OCI-LY7 (cell line): ENCODE measurements at regions not wholly inside any gene's neighbourhood (a gene's known extent, or its start where the extent isn't known, plus 50 kb on each side); places are given as distances from the start of the nearest gene placed in this dataset.

Experiments
- BruUV-seq: library from RNA; stranded (reverse); fragments of 400-500 nt; replicated peaks from 2 replicates; lab custom pipeline; 2021; lab: Mats Ljungman, UMichigan
- CTCF ChIA-PET: fragments of 300-600 bp; sonication (Branson Sonifier 250); formaldehyde crosslinking; loops from one replicate; lab custom pipeline; 2022; ENCODE audit warnings: antibody characterized with exemption; ENCODE audit not compliant: unreplicated experiment; lab: Charles Lee
- POLR2A ChIA-PET: fragments of 300-600 bp; sonication (Branson Sonifier 250); formaldehyde crosslinking; loops from one replicate; lab custom pipeline; 2022; ENCODE audit warnings: antibody characterized with exemption; lab: Charles Lee
- DNase-seq: peaks from one replicate; pipeline ENCODE4 v3.0.0-alpha.2; 2015; ENCODE audit warnings: low spot score
- H2AFZ ChIP-seq: fragments of 200-600 bp; sonication (generic), shearing (Covaris generic); 2 replicates; pipeline ENCODE4 v1.6.1; 2014; ENCODE audit warnings: mild to moderate bottlenecking, antibody characterized with exemption, low read length, moderate library complexity
- H3K27ac ChIP-seq: fragments of 200-600 bp; sonication (generic); 2 replicates; pipeline ENCODE4 v1.5.1; 2014; ENCODE audit warnings: mixed run types, low read depth, mild to moderate bottlenecking, moderate library complexity, low read length, inconsistent platforms; ENCODE audit not compliant: poor library complexity, severe bottlenecking
- H3K36me3 ChIP-seq: fragments of 200-600 bp; sonication (generic); 2 replicates; pipeline ENCODE4 v1.6.1; 2014; ENCODE audit warnings: mild to moderate bottlenecking, antibody characterized with exemption, low read length, moderate library complexity, mixed read lengths; ENCODE audit not compliant: insufficient read depth
- H3K4me1 ChIP-seq: fragments of 200-600 bp; sonication (generic); 2 replicates; pipeline ENCODE4 v1.5.1; 2014; ENCODE audit warnings: mild to moderate bottlenecking, low read length; ENCODE audit not compliant: insufficient read depth, poor library complexity, severe bottlenecking
- H3K4me2 ChIP-seq: fragments of 200-600 bp; sonication (generic); 2 replicates; pipeline ENCODE4 v1.6.1; 2014; ENCODE audit warnings: mild to moderate bottlenecking, low read length
- H3K4me3 ChIP-seq: fragments of 200-600 bp; sonication (generic); 2 replicates; pipeline ENCODE4 v1.5.1; 2014; ENCODE audit warnings: mild to moderate bottlenecking, low read depth, low read length; ENCODE audit not compliant: poor library complexity, severe bottlenecking
- H3K79me2 ChIP-seq: fragments of 200-600 bp; sonication (generic); 2 replicates; pipeline ENCODE4 v1.6.1; 2016; ENCODE audit warnings: low read depth, mild to moderate bottlenecking, low read length, moderate library complexity, mixed read lengths; ENCODE audit not compliant: insufficient read depth
- H3K9me2 ChIP-seq: fragments of 200-600 bp; sonication (generic); 2 replicates; pipeline ENCODE4 v1.6.1; 2016; ENCODE audit warnings: mild to moderate bottlenecking, low read length, mixed read lengths; ENCODE audit not compliant: insufficient read depth
- H3K9me3 ChIP-seq: fragments of 200-600 bp; sonication (generic); 2 replicates; pipeline ENCODE4 v1.6.1; 2014; ENCODE audit warnings: mild to moderate bottlenecking, mixed run types, low read length, mixed read lengths
- H4K20me1 ChIP-seq: fragments of 200-600 bp; sonication (generic); 2 replicates; pipeline ENCODE4 v1.6.1; 2014; ENCODE audit warnings: mild to moderate bottlenecking, antibody characterized with exemption, low read length, moderate library complexity, mixed read lengths; ENCODE audit not compliant: insufficient read depth
- EZH2phosphoT487 ChIP-seq: fragments of 200-600 bp; sonication (generic); IDR thresholded peaks from 2 replicates; pipeline ENCODE4 v1.6.1; 2018; ENCODE audit warnings: low read depth, borderline replicate concordance, mild to moderate bottlenecking, mixed run types, antibody characterized with exemption, low read length, moderate library complexity, mixed read lengths
- intact Hi-C: fragments of 100-400 bp; cut with micrococcal nuclease; formaldehyde crosslinking; loops from one replicate; pipeline ENCODE4 v1.10.0; 2022; ENCODE audit not compliant: unreplicated experiment
- TF ChIP-seq, protein P1 (sequence below): fragments of 200-600 bp; sonication (generic); conservative IDR thresholded peaks from 2 replicates; pipeline ENCODE4 v1.5.1; 2014; ENCODE audit warnings: mild to moderate bottlenecking, antibody characterized with exemption, low read length, moderate library complexity, mixed read lengths

DNA sequence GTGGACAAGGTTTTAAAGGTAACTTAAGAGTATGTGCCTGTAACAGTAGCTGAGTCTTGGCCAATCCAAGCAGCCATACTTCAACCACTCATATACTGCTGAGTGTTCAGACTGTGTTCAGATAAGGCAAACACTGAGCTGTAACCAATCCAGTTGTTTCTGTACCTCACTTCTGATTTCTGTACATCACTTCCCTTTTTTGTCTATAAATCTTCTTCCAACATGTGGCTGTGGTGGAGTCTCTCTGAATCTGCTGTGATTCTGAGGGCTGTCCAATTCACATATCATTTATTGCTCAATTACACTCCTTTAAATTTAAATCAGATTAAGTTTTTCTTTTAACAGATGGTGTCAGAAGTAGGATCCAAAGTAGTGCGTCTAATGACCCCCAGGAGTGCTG, 149.5 kb upstream of the PHF14 start:
- H3K4me1 ChIP-seq: no peaks in the 10 kb centered on the region
- ChIA-PET CTCF (no interaction called here), POLR2A (interaction anchor here (0.6 kb wide), 1 partner anchor 230 kb away, joined by 3 read pairs; no protein-coding TSS in a partner anchor)
- TF ChIP-seq, protein P1, sequence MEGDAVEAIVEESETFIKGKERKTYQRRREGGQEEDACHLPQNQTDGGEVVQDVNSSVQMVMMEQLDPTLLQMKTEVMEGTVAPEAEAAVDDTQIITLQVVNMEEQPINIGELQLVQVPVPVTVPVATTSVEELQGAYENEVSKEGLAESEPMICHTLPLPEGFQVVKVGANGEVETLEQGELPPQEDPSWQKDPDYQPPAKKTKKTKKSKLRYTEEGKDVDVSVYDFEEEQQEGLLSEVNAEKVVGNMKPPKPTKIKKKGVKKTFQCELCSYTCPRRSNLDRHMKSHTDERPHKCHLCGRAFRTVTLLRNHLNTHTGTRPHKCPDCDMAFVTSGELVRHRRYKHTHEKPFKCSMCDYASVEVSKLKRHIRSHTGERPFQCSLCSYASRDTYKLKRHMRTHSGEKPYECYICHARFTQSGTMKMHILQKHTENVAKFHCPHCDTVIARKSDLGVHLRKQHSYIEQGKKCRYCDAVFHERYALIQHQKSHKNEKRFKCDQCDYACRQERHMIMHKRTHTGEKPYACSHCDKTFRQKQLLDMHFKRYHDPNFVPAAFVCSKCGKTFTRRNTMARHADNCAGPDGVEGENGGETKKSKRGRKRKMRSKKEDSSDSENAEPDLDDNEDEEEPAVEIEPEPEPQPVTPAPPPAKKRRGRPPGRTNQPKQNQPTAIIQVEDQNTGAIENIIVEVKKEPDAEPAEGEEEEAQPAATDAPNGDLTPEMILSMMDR: no peak
- TF ChIP-seq EZH2phosphoT487: no peak
- intact Hi-C loops: no loop called here
- BruUV-seq: no TSS peak
- DNase-seq: no peak
- no peaks in the 10 kb centered on the region for H4K20me1 ChIP-seq
- H3K9me3 ChIP-seq: no peaks in the 10 kb centered on the region
- H3K4me3 ChIP-seq: no peak overlapping the region
- no peak overlapping the region for H3K4me2 ChIP-seq
- H3K9me2 ChIP-seq: no peaks in the 10 kb centered on the region
- H3K79me2 ChIP-seq: no peaks in the 10 kb centered on the region
- no peak overlapping the region for H3K27ac ChIP-seq
- no peaks in the 10 kb centered on the region for H3K36me3 ChIP-seq
- no peak overlapping the region for H2AFZ ChIP-seq

DNA sequence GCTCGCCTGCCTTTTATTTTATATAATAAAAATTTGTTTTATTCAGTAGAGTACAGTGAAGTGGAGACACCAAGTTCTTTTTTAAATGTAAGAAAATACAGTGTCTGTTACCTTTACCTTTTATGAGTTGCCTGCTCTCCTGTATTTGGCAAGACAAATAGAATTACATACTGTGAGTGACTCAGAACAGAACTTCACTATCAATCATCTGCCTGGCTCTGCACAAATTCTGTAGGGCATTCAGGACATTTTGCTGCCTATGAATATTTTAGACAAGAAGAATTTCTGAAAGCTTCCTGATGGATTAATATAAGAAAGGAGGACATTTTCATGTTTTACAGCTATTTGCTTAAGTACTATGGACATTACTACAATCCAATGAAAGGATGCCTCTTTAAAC, 135.4 kb upstream of the PHF14 start:
- Histone ChIP-seq H3K4me2 (no peak overlapping the region), H3K9me3 (no peaks in the 10 kb centered on the region), H3K79me2 (no peaks in the 10 kb centered on the region), H3K4me1 (no peaks in the 10 kb centered on the region), H2AFZ (no peak overlapping the region), H3K4me3 (no peak overlapping the region), H3K27ac (no peak overlapping the region), H3K9me2 (no peaks in the 10 kb centered on the region), H4K20me1 (no peaks in the 10 kb centered on the region), H3K36me3 (no peaks in the 10 kb centered on the region)
- ChIA-PET CTCF (no interaction called here), POLR2A (interaction anchor here (0.6 to 0.7 kb wide), 2 partner anchors 19 to 237 kb away, joined by 3 to 4 read pairs; no protein-coding TSS in a partner anchor)
- TF ChIP-seq, protein P1: no peak
- TF ChIP-seq EZH2phosphoT487: no peak
- BruUV-seq: no TSS peak
- intact Hi-C loops: no loop called here
- DNase-seq: no peak

DNA sequence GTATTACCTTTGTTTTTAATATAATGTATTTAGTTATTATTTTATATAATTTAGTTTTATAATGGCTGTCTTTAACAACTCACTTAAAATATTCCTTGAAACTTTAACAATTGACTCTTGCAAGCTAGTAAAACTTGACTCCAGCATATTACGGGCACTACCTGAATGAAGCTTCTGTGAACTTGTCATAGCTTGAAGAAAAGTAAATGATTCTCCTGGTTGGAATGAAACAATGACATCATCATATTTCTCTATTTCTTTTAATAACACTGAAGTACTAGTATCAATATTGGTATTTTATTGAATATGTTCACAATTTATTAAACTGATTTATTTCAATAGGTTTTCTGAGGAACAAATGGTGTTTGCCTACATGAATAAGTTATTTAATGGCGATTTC, 128.4 kb upstream of the PHF14 start:
- Histone ChIP-seq H2AFZ (no peak overlapping the region), H3K79me2 (no peaks in the 10 kb centered on the region), H3K9me2 (no peaks in the 10 kb centered on the region), H3K9me3 (no peaks in the 10 kb centered on the region), H3K4me3 (no peak overlapping the region), H3K4me2 (no peak overlapping the region), H4K20me1 (no peaks in the 10 kb centered on the region), H3K36me3 (no peaks in the 10 kb centered on the region), H3K27ac (no peak overlapping the region), H3K4me1 (no peaks in the 10 kb centered on the region)
- DNase-seq: no peak
- no TSS peak for BruUV-seq
- ChIA-PET POLR2A (no interaction called here), CTCF (no interaction called here)
- TF ChIP-seq, protein P1: no peak
- no peak for TF ChIP-seq EZH2phosphoT487
- intact Hi-C loops: no loop called here
